ENCODE measurements at regions not wholly inside any gene's neighbourhood (a gene's known extent, or its start where the extent isn't known, plus 50 kb on each side); places are given as distances from the start of the nearest gene placed in this dataset.
A peak's percentile ranks its signal among the peaks of the same experiment; 100 is the strongest.

DNA sequence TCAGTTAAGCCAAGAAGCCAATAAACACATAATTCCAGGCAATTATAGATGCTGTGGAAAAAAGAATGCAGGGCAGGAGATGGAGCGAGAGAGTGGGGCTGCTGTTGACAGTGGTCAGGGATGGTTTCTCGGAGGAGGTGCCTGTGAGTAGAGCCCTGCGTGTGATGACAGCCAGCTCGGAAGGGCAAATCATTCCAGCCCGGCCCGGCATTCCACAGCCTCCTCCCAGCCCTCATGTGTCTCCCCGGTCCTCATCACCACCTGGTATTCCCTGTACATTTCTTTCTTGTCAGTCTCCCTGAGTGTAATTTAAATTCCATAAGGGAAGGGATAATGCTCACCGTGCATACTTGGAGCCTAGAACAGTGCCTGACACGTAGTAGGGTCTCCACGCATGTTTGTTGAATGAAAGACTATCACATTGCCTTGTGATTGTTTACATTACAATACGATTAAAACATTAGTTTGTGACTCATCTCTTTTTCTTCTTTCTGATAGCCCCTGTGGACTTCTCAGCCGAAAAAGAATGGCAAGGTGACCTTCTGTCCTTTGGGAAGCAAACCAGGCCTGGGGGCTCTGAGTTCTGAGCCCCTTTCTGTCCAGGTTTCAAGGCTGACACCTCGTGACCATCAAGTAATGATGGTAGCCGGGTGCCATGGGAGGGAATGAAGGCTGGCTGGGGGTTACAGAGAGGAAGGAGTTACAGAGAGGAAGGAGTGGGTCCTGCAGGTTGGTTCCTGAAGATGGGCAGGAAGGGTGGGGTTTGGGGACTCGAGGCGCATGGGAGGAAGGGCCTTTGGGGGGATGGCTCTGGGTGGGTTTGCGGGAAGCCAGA lies 379.5 kb upstream of the SULF2 start:
- DNase-seq = no peak

DNA sequence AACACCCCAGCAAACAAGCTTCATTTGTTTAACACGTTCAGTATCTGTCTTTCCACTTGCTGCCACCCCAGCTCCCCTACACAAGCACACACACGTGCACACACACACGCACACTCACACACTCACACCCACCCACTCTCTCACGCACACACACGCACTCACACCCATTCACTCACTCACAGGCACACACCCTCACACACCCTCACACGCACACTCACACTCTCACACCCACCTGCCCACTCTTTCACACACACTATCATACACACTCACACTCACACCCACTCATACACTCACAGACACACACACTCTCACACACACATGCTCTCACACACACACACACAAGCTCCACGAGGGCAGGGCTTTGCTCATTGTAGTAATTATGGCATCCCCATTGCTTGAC lies 378.8 kb upstream of the SULF2 start:
- DNase-seq = no peak

DNA sequence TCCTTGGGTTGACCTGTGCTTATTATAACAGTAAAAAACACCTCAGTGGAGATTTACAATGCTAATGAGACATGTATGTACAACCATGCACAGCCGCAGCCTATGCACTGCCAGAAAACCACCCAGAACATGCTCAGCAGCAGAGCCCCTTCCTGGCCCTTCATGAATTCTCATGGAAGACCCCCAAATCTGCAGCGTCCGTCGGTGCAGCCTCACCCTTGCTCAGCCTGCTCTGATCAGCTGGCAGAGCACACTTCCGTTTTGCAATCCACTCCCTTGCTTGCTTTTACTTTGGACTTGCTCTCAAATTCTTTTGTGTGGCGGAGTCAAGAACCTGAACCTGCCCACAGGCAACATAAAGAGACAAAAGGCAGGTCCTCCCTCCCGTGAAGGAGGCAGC lies 378.2 kb upstream of the SULF2 start:
- no peak for DNase-seq

DNA sequence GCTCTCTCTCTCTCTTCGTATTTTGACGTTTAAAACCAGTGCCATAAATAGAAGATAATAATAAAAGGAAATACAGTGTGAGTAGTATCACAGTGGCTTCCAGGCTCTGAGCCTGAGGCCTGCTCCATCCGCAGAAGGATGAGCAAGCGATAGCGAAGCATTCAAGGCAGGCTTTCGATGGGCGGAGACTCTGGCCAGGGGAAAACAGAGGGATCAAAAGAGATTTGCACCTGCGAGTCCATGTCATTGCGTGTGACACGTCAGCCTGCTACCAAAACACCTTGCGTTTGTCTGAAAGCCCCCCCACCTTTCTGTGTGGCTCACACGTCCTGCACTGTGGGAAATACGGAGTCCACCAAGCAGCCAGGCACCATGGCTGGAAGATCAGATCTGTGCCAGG lies 377.3 kb upstream of the SULF2 start:
- no peak for DNase-seq

DNA sequence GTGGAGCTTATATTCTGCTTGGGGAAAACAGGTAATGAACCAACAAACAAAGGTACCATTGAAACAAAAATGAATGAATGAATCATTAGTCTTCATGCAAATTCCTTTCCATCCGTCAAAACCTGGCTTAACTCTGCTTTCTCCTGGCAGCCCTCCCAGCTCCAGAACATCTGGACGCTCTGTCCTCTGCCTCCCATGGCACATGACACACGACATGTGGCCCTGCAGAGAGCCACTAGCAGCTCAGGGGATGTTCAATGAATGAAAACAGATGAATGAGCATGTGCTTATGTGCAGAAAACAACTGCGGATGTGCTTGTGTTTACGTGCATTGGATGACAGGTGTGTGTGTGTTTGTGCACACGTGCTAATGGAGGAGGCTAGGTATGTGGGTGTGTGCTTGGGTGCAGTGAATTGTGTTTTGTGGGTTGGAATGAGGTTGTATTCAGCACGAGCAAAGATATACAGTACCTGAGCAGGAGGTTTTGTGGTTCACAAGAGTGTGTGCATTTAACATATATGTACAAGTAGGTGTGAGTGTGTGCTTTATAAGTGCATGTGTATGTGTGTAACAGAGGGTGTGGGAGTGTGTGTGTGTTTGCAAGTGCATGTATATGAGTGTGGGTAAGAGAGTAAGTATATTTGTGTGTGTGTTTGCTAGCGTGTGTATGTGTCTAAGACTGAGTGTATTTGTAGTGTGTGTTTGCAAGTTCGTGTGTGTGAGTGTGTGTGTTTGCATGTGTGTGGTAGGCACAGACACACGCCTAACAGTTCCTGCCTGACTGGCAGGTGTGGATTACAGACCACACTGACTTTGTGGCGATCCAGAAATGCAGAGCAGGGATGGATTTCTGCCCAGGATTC lies 374.1 kb upstream of the SULF2 start:
- DNase-seq = no peak

DNA sequence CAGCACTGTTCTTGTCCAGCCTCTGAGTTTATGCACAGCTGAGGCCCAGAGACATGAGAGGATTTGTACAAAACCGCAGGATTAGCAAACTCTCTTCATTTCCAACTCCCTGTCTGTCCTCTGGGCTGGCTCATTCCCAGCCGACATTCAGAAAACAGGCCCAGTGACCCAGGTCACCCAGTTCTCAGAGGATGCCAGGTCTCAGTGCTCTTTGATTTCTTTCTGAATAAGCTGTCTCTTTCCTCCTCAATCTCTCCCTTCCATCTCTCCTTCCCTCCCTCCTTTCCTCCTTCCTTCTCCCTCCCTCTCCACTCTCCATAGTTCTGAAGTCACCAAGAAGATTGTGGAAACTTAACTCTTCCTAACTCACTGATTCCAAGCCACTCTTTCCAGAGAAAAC lies 372.7 kb upstream of the SULF2 start:
- no peak for DNase-seq

DNA sequence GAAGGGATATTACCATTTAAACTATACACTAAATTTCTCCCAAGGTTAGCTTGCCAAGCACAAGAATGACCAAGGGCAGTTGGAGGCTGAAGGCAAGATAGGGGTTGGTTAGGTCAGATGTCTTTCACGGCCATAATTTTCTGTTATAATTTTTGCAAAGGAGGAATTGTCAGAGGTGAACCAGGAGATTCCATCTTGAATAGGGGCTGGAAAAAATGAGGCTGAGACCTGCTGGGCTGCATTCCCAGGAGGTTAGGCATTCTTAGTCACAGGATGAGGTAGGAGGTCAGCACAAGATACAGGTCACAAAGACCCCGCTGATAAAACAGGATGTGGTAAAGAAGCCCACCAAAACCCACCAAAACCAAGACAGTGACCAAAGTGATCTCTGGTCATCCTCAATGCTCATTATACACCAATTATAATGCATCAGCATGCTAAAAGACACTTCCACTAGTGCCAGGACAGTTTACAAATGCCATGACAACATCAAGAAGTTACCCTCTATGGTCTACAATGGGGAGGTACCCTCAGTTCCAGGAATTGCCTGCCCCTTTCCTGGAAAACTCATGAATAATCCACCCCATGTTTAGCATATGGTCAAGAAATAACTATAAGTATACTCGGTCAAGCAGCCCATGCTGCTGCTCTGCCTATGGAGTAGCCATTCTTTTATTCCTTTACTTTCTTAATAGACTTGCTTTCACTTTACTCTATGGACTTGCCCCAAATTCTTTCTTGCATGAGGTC lies 371.8 kb upstream of the SULF2 start:
- DNase-seq = no peak

DNA sequence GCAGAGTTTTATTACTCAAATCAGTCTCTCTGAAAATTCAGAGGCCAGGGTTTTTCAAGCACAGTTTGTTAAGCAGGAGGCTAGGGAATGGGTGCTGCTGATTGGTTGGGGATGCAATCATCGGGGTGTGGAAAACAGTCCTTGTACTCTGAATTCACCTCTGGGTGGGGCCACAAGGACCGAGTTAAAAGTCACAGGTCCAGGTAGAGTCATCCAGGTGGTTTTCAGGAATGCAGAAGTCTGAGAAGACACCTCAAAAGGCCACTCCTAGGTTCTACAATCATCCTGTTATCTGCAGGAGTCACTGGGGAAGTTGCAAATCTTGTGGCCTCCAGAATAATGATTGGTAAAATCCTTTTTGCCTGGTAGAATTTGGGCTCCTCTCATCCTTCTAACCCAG lies 371.2 kb upstream of the SULF2 start:
- no peak for DNase-seq

DNA sequence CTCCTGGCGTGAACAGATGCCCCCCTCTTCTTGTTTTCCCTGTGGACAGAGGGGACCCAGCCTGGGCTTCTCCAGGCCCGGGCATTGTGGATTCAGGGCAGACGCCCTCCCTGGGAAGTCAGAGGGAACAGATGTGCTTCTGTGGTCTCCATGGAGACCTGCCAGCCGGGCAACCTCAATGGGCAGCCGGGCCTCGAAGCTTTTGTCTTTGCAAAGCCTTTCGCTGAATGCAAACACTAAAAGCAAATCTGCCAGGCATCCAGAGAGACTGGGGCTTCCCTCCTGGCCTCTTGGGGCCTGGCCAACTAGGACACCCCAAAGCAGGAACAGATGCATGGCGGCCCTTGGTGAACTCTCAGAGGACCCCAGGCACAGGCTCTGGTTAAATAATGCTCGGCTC lies 370.0 kb upstream of the SULF2 start:
- peak; percentile 10 for DNase-seq

DNA sequence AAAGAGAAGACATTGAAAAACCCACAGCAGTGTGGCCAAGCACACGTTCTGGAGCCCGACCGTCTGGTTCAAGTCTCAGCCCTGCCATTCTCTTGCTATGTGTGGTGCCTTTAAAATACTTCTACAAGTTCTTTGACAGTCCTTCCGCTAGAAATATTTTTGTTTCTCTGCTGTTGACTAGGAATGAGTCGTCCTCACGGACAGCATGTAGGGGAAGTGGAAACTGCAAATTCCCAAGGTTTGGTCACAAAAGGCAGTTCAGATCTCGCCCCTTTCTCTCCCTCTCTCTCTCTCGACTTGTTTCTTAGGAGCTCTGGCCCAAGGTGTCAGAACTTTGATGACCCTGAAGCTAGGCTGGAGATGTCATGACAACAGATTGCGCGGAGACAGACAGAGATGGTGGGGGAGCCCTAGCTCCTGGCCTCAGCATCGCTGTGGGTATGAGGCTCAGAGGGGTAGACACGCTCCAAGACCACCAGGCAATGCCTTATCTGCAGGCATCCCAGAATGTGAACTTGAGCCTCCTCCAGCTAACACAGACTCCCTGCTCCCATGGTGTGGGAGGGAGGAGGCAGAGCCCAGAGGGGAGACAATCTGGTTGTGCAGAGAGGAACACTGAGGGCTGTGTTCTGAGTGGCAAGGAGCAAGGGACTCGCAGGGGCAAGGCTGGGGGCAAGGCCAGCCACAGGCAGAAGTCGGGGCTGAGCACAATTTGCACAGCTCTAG lies 368.9 kb upstream of the SULF2 start:
- DNase-seq = no peak

DNA sequence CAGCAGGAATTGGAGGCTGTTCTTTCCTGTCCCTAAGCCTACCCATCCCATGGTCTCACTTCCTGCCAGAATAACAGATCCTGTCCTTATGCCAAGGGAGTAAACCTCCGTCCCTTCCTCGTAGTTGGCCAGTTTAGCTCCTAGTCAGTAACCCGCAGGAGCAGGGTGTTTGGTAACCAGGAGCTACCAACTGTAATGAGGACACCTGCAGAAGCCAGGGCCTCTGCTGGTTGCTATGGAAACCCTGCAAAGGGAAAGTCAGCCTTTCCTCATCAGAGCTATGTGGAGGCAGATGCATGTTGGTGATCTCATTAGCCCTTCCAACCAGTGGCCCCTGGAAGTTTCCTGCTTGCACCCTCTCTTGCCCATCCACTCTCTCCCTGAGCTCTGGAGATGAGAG lies 368.2 kb upstream of the SULF2 start:
- peak; percentile 18 for DNase-seq

DNA sequence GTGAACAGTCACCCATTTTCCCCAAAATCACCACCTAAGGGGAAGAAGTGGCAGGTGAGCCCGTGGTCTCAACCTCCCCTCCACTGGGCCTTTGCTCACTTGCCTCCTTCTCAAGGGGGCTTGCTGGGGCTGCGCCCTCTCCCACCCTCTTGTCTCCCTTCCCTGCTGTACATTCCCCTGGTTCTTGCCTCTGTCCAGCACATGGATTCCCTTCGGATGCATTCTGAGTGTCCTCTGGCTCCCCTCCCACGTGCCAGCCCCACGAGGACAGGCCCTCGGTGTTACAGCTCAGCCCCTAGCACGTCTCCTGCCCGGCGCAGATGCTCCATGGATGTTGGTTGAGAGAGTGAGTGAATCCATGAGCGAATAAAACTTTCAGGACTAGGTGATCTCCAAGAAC lies 367.8 kb upstream of the SULF2 start:
- no peak for DNase-seq

DNA sequence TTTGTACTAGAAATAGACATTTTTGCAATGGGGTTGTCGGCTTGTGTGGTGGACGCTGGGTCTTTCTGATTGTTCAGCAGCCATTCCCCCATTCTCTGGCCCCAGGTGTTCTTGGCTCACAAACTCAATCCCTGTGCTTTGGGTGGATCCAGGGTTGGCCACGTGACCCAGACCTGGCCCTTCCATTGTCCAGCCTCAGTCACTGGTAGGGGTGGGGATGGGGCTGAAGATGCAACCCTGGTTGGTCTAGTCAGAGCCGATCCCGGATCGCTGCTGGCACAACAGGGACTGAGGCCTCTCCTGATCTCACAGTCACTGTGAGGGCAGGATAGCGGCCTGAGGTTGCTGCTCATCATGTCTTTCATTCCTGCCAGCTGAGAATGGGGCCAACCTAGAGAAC lies 365.3 kb upstream of the SULF2 start:
- DNase-seq = no peak

DNA sequence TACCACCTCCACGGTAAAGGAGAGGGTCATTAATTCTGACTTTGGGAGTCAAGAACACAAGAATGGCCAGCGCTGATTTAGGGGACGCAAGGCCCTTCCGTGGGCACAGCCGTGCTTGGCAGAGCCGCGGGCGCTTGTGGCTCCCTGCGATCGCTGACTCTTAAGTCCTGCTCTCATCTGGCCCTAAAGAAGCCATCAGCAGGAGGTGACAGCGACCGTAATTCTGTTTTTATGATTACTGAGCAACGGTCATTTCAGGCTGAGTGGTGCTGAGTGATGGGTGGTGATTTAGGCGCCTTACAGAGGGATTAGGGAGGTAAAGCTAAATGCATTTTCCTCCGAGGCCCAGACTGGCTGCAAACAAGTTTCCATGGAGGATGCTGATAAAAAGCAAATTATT lies 364.6 kb upstream of the SULF2 start:
- no peak for DNase-seq

DNA sequence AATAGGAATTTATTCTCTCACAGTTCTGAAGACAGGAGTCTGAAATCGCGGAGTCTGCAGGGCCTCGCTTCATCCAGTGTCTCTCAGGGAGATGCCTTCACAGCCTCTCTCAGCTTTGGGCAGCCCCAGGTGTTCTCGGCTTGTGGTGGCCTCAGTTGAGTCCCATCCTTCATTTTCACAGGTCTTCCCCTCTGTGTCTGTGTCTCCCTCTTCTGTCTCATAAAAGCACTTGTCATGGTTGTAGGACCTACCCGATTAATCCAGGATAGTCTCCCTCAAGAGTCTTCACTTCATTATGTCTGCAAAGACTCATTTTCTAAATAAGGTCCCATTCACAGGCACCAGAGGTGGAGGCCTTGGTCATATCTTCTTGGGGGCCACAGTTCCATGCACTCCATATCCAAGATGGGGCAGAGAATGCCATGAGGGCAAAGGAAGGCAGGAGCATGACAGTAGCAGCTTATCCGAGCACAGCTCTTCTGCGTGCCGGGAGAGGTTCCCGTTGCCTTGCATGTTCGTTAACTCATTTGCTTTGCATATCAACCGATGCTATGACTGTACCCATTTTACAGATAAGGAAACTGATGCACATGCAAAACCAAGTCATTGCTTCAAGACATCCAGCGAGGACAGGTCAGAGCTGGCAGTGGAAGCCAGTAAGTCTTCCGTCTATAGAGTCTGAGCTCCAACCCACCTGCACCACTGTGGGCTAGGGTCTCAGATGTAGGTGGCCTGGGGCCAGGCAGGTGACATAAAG lies 363.8 kb upstream of the SULF2 start:
- DNase-seq = no peak

DNA sequence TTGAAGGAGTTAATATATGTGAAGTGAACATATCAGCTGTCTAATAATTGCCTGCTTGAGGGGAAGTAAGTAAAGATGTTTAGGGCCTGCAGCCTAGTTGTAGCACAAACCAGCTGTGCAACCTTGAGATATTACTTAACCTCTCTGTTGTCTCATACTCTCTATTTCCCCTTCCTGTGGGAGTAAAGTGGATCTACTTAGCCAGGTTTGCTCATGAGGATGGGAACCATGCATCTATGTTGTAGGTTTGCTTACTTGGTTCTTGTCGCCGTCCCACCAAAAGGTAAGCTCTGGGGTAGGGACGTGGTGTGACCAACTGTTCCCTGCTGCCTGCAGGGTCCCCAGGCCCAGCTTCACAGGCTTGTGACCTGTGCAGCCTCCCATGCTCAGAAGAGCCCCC lies 362.7 kb upstream of the SULF2 start:
- no peak for DNase-seq

DNA sequence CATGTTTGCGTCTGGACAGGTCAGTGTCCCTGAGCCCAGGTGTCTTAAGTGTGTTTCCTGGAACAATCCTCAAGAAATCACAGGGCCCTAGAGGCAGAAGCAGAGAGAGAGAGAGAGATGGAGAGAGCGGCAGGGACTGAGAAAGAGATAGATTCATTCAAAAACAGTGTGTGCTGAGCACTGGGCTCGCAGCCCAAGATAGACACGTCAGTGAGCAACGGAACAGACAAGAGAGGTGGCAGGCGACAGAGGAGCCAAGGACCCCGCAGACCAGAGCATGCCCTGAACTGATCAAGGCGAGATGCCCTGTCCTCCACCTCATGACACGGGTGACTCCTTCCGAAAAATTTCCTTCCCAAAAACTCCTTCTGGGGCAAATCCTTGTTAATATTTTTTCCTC lies 362.0 kb upstream of the SULF2 start:
- DNase-seq = no peak

DNA sequence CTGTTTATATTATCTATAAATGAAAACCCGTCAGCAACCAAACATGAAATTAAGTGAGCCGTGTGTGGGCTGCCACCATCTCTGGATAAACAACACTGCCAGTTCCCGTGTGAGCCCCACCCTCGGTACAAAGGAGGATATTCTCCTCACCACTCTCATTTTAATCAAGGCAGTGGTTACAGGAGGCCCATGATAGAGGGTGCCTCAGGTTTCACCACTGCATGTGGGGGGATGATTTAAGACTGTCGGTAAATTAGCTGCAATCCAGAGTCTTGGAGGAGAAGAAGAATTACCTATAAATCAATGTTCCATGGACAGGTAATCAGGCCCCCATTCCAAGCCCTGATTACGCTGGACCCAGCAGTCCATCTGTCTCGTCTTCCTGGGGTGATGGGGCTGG lies 361.6 kb upstream of the SULF2 start:
- DNase-seq = no peak

DNA sequence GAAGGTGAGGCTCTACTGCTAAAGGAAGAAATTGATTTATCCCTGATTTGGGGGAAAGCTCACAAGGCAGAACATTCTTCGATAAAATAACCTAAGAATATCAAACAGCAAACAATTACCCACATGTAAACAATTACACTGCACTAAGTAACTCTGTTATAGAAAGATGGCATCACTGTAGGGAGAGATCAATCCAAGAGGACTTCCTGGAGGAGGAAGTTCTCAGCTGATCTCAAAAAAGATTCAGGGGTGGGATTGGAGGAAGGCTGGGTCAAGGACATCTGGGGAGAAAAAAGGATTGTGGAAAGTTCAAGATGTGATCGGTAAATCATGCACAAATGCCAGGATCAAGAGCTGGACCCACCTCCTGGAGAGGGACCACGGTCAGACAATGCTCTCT lies 361.0 kb upstream of the SULF2 start:
- DNase-seq = no peak

DNA sequence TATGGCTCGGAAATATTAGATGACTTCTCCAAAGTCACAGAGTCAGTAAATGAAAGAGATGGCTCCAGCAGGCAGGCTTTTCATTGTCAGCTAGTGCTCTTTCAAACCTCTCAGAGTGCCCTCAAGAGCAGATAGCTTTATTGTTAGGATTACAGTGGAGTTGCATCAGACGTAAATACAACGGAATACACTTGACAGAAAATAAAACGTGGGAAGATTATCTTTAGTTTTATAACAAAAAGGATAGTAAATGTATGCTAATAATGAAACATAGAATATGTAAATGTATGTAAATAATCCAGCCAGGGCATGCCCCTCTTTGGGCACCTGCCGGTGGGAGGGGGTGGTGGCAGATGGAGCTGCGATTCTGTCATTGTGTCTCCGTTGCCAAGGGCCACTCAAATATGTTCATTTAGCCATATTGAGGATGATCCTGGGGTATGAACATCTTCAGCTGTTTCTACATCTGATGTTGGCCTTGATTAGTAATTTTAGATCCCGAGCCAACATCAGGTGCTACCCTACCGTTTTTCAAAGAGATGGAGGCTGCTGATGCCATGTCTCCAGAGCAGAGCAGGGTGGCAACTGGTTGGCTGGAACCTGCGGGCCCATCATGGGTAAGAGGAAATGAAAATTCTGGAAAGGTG lies 358.3 kb upstream of the SULF2 start:
- no peak for DNase-seq

DNA sequence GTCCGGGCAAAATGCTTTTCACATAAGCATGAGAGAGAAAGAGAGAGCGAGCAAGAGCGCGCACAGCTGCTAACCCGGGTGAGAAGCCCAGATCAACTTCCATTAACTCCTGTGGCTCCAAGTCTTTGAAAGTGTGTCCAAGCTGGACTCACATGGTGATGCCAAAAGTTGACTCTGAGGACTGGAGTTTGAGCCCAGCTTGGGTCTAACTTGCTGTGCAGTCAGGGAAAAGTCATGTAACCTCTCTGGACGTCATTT lies 357.2 kb upstream of the SULF2 start:
- no peak for DNase-seq
